GM23248 (cell line): ENCODE measurements at regions not wholly inside any gene's neighbourhood (a gene's known extent, or its start where the extent isn't known, plus 50 kb on each side); places are given as distances from the start of the nearest gene placed in this dataset.

Experiments used
- DNase-seq: peaks from one replicate; pipeline ENCODE4 v3.0.0-alpha.2; 2015
- H2AFZ ChIP-seq: fragments of 200-600 bp; sonication (generic); 2 replicates; pipeline ENCODE4 v1.6.1; 2016; ENCODE audit warnings: antibody characterized with exemption
- H3F3A ChIP-seq: fragments of 200-600 bp; sonication (generic); 2 replicates; pipeline ENCODE4 v1.6.1; 2016; ENCODE audit warnings: mild to moderate bottlenecking, antibody characterized with exemption, mixed run types; ENCODE audit not compliant: insufficient read depth
- H3K27ac ChIP-seq: fragments of 200-600 bp; sonication (generic); 2 replicates; pipeline ENCODE4 v1.5.1; 2016; ENCODE audit warnings: mild to moderate bottlenecking
- H3K27me3 ChIP-seq: fragments of 200-600 bp; sonication (generic); replicated peaks from 2 replicates; pipeline ENCODE4 v1.6.1; 2016; ENCODE audit warnings: mild to moderate bottlenecking; ENCODE audit not compliant: insufficient read depth
- H3K36me3 ChIP-seq: fragments of 200-600 bp; sonication (generic); 2 replicates; pipeline ENCODE4 v1.6.1; 2016; ENCODE audit warnings: low read depth, mild to moderate bottlenecking
- H3K4me1 ChIP-seq: fragments of 200-600 bp; sonication (generic); 2 replicates; pipeline ENCODE4 v1.6.1; 2016; ENCODE audit warnings: mild to moderate bottlenecking; ENCODE audit not compliant: insufficient read depth
- H3K4me2 ChIP-seq: fragments of 200-600 bp; sonication (generic); one replicate; pipeline ENCODE4 v1.6.1; 2016; ENCODE audit warnings: mild to moderate bottlenecking; ENCODE audit not compliant: unreplicated experiment
- H3K4me3 ChIP-seq: fragments of 200-600 bp; sonication (generic); 2 replicates; pipeline ENCODE4 v1.5.1; 2016; ENCODE audit warnings: mild to moderate bottlenecking
- H3K79me2 ChIP-seq: fragments of 200-600 bp; sonication (generic); 2 replicates; pipeline ENCODE4 v1.6.1; 2016; ENCODE audit warnings: mild to moderate bottlenecking; ENCODE audit not compliant: insufficient read depth
- H3K9ac ChIP-seq: fragments of 200-600 bp; sonication (generic); 2 replicates; pipeline ENCODE4 v1.6.1; 2016; ENCODE audit warnings: mild to moderate bottlenecking
- H3K9me2 ChIP-seq: fragments of 200-600 bp; sonication (generic); 2 replicates; pipeline ENCODE4 v1.6.1; 2016; ENCODE audit warnings: mixed run types, mild to moderate bottlenecking, moderate library complexity; ENCODE audit not compliant: insufficient read depth
- H3K9me3 ChIP-seq: fragments of 200-600 bp; sonication (generic); one replicate; pipeline ENCODE4 v1.6.1; 2017; ENCODE audit warnings: low read depth
- H4K20me1 ChIP-seq: fragments of 200-600 bp; sonication (generic); 2 replicates; pipeline ENCODE4 v1.6.0; 2016; ENCODE audit not compliant: insufficient read depth
- EZH2 ChIP-seq: fragments of 200-600 bp; sonication (generic); IDR thresholded peaks from 2 replicates; pipeline ENCODE4 v1.6.1; 2018; ENCODE audit warnings: antibody characterized with exemption, mild to moderate bottlenecking; ENCODE audit not compliant: insufficient read depth, poor library complexity, severe bottlenecking
- EZH2phosphoT487 ChIP-seq: fragments of 200-600 bp; sonication (generic); IDR thresholded peaks from 2 replicates; pipeline ENCODE4 v1.6.1; 2018; ENCODE audit warnings: antibody characterized with exemption, moderate library complexity, mild to moderate bottlenecking, low read depth; ENCODE audit not compliant: insufficient read depth
- WGBS, 2 experiments: methylation state at CpG; one replicate each; pipeline ENCODE4 v1.1.6; 2015 to 2017; ENCODE audit warnings: low lambda C conversion rate in 2 of 2, low coverage in 1 of 2; ENCODE audit errors: missing lambda C conversion rate in 2 of 2; 5-methylcytosine and 5-hydroxymethylcytosine counted together
- in situ Hi-C: fragments of 300-500 bp; cut with MboI; formaldehyde crosslinking; loops from 2 replicates; pipeline ENCODE4 v1.15.0; 2020

- WGBS, 2 experiments: 75 to 79% methylated on average over 3 of the region's 3 CpGs
- no peaks in the 10 kb centered on the region for H3K9me3 ChIP-seq
- H3K4me2 ChIP-seq: peak overlapping the region; percentile 38
- H3K27me3 ChIP-seq: no peaks in the 10 kb centered on the region
- TF ChIP-seq EZH2phosphoT487 (no peak), EZH2 (no peak)
- H3F3A ChIP-seq: peaks cover 11% of the 10 kb centered on the region
- no peak overlapping the region for H3K4me3 ChIP-seq
- H3K4me1 ChIP-seq: peaks cover 24% of the 10 kb centered on the region
- H3K79me2 ChIP-seq: no peaks in the 10 kb centered on the region
- no peaks in the 10 kb centered on the region for H4K20me1 ChIP-seq
- H3K9me2 ChIP-seq: no peaks in the 10 kb centered on the region
- in situ Hi-C loops: no loop called here
- no peak overlapping the region for H3K9ac ChIP-seq
- peak; percentile 35 for DNase-seq
- H3K36me3 ChIP-seq: no peaks in the 10 kb centered on the region
- H2AFZ ChIP-seq: peak overlapping the region; percentile 13; the same call in 1 of the 2 replicates
- peak overlapping the region; percentile 59 for H3K27ac ChIP-seq
These were observed 93.9 kb upstream of the RASSF8 start for GRCh38 chr12:25864306-25865276.

- no peak for DNase-seq
- Histone ChIP-seq H3F3A (peaks cover 11% of the 10 kb centered on the region), H3K36me3 (no peaks in the 10 kb centered on the region), H3K27ac (no peak overlapping the region), H3K79me2 (no peaks in the 10 kb centered on the region), H3K27me3 (no peaks in the 10 kb centered on the region), H4K20me1 (no peaks in the 10 kb centered on the region), H3K4me1 (peaks cover 24% of the 10 kb centered on the region), H3K9me3 (no peaks in the 10 kb centered on the region), H3K9ac (no peak overlapping the region), H3K4me2 (no peak overlapping the region), H3K4me3 (no peak overlapping the region), H3K9me2 (no peaks in the 10 kb centered on the region), H2AFZ (no peak overlapping the region)
- TF ChIP-seq EZH2 (no peak), EZH2phosphoT487 (no peak)
- WGBS, 2 experiments: 74 to 86% methylated on average over 6 of the region's 6 CpGs
- in situ Hi-C loops: no loop called here
These were observed 91.7 kb upstream of the RASSF8 start for GRCh38 chr12:25866586-25867378.

- Histone ChIP-seq H3K9me2 (no peaks in the 10 kb centered on the region), H3K79me2 (no peaks in the 10 kb centered on the region), H3K27me3 (no peaks in the 10 kb centered on the region), H3F3A (peaks cover 11% of the 10 kb centered on the region), H3K9me3 (no peaks in the 10 kb centered on the region), H3K4me2 (no peak overlapping the region), H4K20me1 (no peaks in the 10 kb centered on the region), H3K36me3 (no peaks in the 10 kb centered on the region), H3K9ac (no peak overlapping the region), H3K27ac (no peak overlapping the region), H3K4me3 (no peak overlapping the region), H2AFZ (no peak overlapping the region), H3K4me1 (peaks cover 16% of the 10 kb centered on the region)
- DNase-seq: no peak
- TF ChIP-seq EZH2phosphoT487: no peak
- TF ChIP-seq EZH2: no peak
- in situ Hi-C loops: no loop called here
These were observed 90.3 kb upstream of the RASSF8 start for GRCh38 chr12:25868193-25868592.

- Histone ChIP-seq H3K27ac (no peak overlapping the region), H3K79me2 (no peaks in the 10 kb centered on the region), H3K9me3 (no peaks in the 10 kb centered on the region), H4K20me1 (no peaks in the 10 kb centered on the region), H3F3A (no peaks in the 10 kb centered on the region), H3K36me3 (no peaks in the 10 kb centered on the region), H3K4me1 (peaks cover 8% of the 10 kb centered on the region; the same call in 1 of the 2 replicates), H3K4me2 (no peak overlapping the region), H2AFZ (no peak overlapping the region), H3K9me2 (peaks cover 8% of the 10 kb centered on the region; the same call in 1 of the 2 replicates), H3K4me3 (no peak overlapping the region), H3K9ac (no peak overlapping the region), H3K27me3 (no peaks in the 10 kb centered on the region)
- no peak for DNase-seq
- no peak for TF ChIP-seq EZH2phosphoT487
- no peak for TF ChIP-seq EZH2
- in situ Hi-C loops: no loop called here
These were observed 86.3 kb upstream of the RASSF8 start for GRCh38 chr12:25872137-25872536.
